GM20000 (cell line): ENCODE measurements at regions not wholly inside any gene's neighbourhood (a gene's known extent, or its start where the extent isn't known, plus 50 kb on each side); places are given as distances from the start of the nearest gene placed in this dataset.

Experiments
- DNase-seq: peaks from one replicate; pipeline ENCODE4 v3.0.0; 2012; ENCODE audit warnings: low spot score
- CTCF ChIP-seq: IDR thresholded peaks from 2 replicates; pipeline ENCODE4 v1.5.1; 2012; ENCODE audit warnings: mild to moderate bottlenecking, control low read depth; ENCODE audit errors: extremely low read depth, missing control alignments

GRCh38 chr6:8678466-8678865 lies 243.1 kb upstream of the SLC35B3 start:
- TF ChIP-seq CTCF = no peak
- no peak for DNase-seq

GRCh38 chr6:8674126-8674525 lies 238.8 kb upstream of the SLC35B3 start:
- TF ChIP-seq CTCF = no peak
- no peak for DNase-seq

GRCh38 chr6:8672882-8673281 lies 237.5 kb upstream of the SLC35B3 start:
- TF ChIP-seq CTCF = no peak
- no peak for DNase-seq

- DNase-seq = no peak
- TF ChIP-seq CTCF = no peak
These were observed 235.4 kb upstream of the SLC35B3 start for GRCh38 chr6:8670792-8671191.

GRCh38 chr6:8664700-8665099 lies 229.4 kb upstream of the SLC35B3 start:
- no peak for TF ChIP-seq CTCF
- DNase-seq = no peak

GRCh38 chr6:8664070-8664469 lies 228.7 kb upstream of the SLC35B3 start:
- no peak for TF ChIP-seq CTCF
- DNase-seq = no peak

- DNase-seq = no peak
These were observed 224.3 kb upstream of the SLC35B3 start for GRCh38 chr6:8659404-8660189.

More at GRCh38 chr6:8659404-8660189, 224.3 kb upstream of the SLC35B3 start:
- no peak for TF ChIP-seq CTCF
